Caco-2 (cell line): ENCODE measurements at regions not wholly inside any gene's neighbourhood (a gene's known extent, or its start where the extent isn't known, plus 50 kb on each side); places are given as distances from the start of the nearest gene placed in this dataset.
"Not testable (repeated sequence)": the region's sequence is repeated elsewhere in the genome, so short reads cannot be mapped to it uniquely, and the experiment has no call there.

Experiments
- BruUV-seq: library from RNA; stranded (reverse); fragments of 400-500 nt; replicated peaks from 2 replicates; lab custom pipeline; 2021; lab: Mats Ljungman, UMichigan
- CTCF ChIA-PET: fragments of 300-600 bp; sonication (Branson Sonifier 250); formaldehyde crosslinking; loops from one replicate; lab custom pipeline; 2022; ENCODE audit warnings: antibody characterized with exemption; lab: Charles Lee
- POLR2A ChIA-PET: fragments of 300-600 bp; sonication (Branson Sonifier 250); formaldehyde crosslinking; loops from one replicate; lab custom pipeline; 2022; ENCODE audit warnings: antibody characterized with exemption; lab: Charles Lee
- DNase-seq, 2 experiments: peaks; one replicate each; pipeline versions ENCODE4 v3.0.0 to v3.0.0-alpha.2; 2020 to 2022
- H3K27me3 ChIP-seq: replicated peaks from 2 replicates; pipeline ENCODE4 v1.6.0; 2011; ENCODE audit warnings: low read length; ENCODE audit not compliant: control insufficient read depth, insufficient read depth
- H3K36me3 ChIP-seq: 2 replicates; pipeline ENCODE4 v1.5.1; 2011; ENCODE audit warnings: low read length; ENCODE audit not compliant: control insufficient read depth, insufficient read depth
- H3K4me1 ChIP-seq: fragments of 250-450 bp; sonication (Bioruptor Pico); 2 replicates; pipeline ENCODE4 v1.5.1; 2020; ENCODE audit warnings: mild to moderate bottlenecking
- H3K4me3 ChIP-seq: 2 replicates; pipeline ENCODE4 v1.5.1; 2011; ENCODE audit warnings: low read depth, mild to moderate bottlenecking, control low read depth, low read length
- H3K9me3 ChIP-seq: fragments of 250-450 bp; sonication (Bioruptor Pico); 2 replicates; pipeline ENCODE4 v1.5.1; 2020; ENCODE audit warnings: mild to moderate bottlenecking, moderate library complexity
- H3K27ac Mint-ChIP-seq: one replicate; pipeline ENCODE4 v1.8.0; 2022; ENCODE audit warnings: mixed read lengths; ENCODE audit not compliant: unreplicated experiment
- H3K27me3 Mint-ChIP-seq: one replicate; pipeline ENCODE4 v1.8.0; 2022; ENCODE audit warnings: mixed read lengths; ENCODE audit not compliant: insufficient read depth, unreplicated experiment
- H3K36me3 Mint-ChIP-seq: one replicate; pipeline ENCODE4 v1.8.0; 2022; ENCODE audit warnings: mild to moderate bottlenecking, mixed read lengths; ENCODE audit not compliant: insufficient read depth, unreplicated experiment
- H3K4me1 Mint-ChIP-seq: one replicate; pipeline ENCODE4 v1.8.0; 2022; ENCODE audit warnings: low read depth, mixed read lengths; ENCODE audit not compliant: unreplicated experiment
- H3K4me3 Mint-ChIP-seq: one replicate; pipeline ENCODE4 v1.8.0; 2022; ENCODE audit warnings: mild to moderate bottlenecking, moderate library complexity, mixed read lengths; ENCODE audit not compliant: unreplicated experiment
- H3K9me3 Mint-ChIP-seq: one replicate; pipeline ENCODE4 v1.8.0; 2022; ENCODE audit warnings: mixed read lengths; ENCODE audit not compliant: unreplicated experiment
- CTCF ChIP-seq, 2 experiments: fragments of 200-600 bp in 1 of 2; IDR thresholded peaks; 1 replicate in 1 of 2; 2 replicates in 1 of 2; pipeline versions ENCODE4 v1.5.1 to v1.8.0; 2011 to 2022; ENCODE audit warnings: antibody characterized with exemption in 1 of 2, control low read depth in 1 of 2, inconsistent platforms in 1 of 2, low read depth in 1 of 2, low read length in 1 of 2, mild to moderate bottlenecking in 1 of 2, moderate library complexity in 1 of 2; ENCODE audit not compliant: insufficient read depth in 1 of 2, severe bottlenecking in 1 of 2, unreplicated experiment in 1 of 2
- intact Hi-C: fragments of 100-400 bp; cut with micrococcal nuclease; formaldehyde crosslinking; loops from one replicate; pipeline ENCODE4 v1.10.0; 2022; ENCODE audit not compliant: unreplicated experiment

- peaks cover 3% of the 10 kb centered on the region for H3K27me3 Mint-ChIP-seq
- intact Hi-C loops: no loop called here
- H3K27me3 ChIP-seq: no peaks in the 10 kb centered on the region
- H3K9me3 ChIP-seq: no peaks in the 10 kb centered on the region
- ChIA-PET CTCF (no interaction called here), POLR2A (no interaction called here)
- H3K4me3 ChIP-seq: no peak overlapping the region
- no peaks in the 10 kb centered on the region for H3K36me3 Mint-ChIP-seq
- H3K9me3 Mint-ChIP-seq: no peaks in the 10 kb centered on the region
- H3K36me3 ChIP-seq: no peaks in the 10 kb centered on the region
- H3K4me1 ChIP-seq: no peaks in the 10 kb centered on the region
- DNase-seq: no peak
- H3K4me3 Mint-ChIP-seq: no peak overlapping the region
- no peak overlapping the region for H3K27ac Mint-ChIP-seq
- TF ChIP-seq CTCF (IDR thresholded peaks at IDR 0.05; ENCODE audit: insufficient read depth in 1 of 2, low read depth in 1 of 2, low read length in 1 of 2, severe bottlenecking in 1 of 2, unreplicated experiment in 1 of 2): no peak
- no peaks in the 10 kb centered on the region for H3K4me1 Mint-ChIP-seq
- BruUV-seq: no TSS peak
Observed at GRCh38 chr6:55082021-55082420, 92.3 kb upstream of the HCRTR2 start.

- H3K4me1 ChIP-seq, intact Hi-C loops, H3K36me3 ChIP-seq, DNase-seq, BruUV-seq, H3K27me3 Mint-ChIP-seq, POLR2A ChIA-PET, H3K27ac Mint-ChIP-seq, H3K27me3 ChIP-seq, H3K4me3 ChIP-seq, H3K9me3 ChIP-seq, H3K4me3 Mint-ChIP-seq, H3K4me1 Mint-ChIP-seq, CTCF ChIA-PET, H3K36me3 Mint-ChIP-seq: not testable (repeated sequence)
- peaks cover 11% of the 10 kb centered on the region for H3K9me3 Mint-ChIP-seq
Observed at GRCh38 chr6:55088011-55088410, 86.3 kb upstream of the HCRTR2 start.

GRCh38 chr6:55088902-55089301 lies 85.4 kb upstream of the HCRTR2 start:
- Mint-ChIP-seq H3K27ac (no peak overlapping the region), H3K36me3 (no peaks in the 10 kb centered on the region), H3K4me1 (no peaks in the 10 kb centered on the region), H3K9me3 (peaks cover 11% of the 10 kb centered on the region), H3K4me3 (no peak overlapping the region), H3K27me3 (peaks cover 2% of the 10 kb centered on the region)
- Histone ChIP-seq H3K4me3 (no peak overlapping the region), H3K36me3 (no peaks in the 10 kb centered on the region), H3K9me3 (no peaks in the 10 kb centered on the region), H3K4me1 (no peaks in the 10 kb centered on the region), H3K27me3 (no peaks in the 10 kb centered on the region)
- no TSS peak for BruUV-seq
- DNase-seq: no peak
- CTCF ChIA-PET: no interaction called here
- POLR2A ChIA-PET: no interaction called here
- no peak for TF ChIP-seq CTCF (IDR thresholded peaks at IDR 0.05; ENCODE audit: insufficient read depth in 1 of 2, low read depth in 1 of 2, low read length in 1 of 2, severe bottlenecking in 1 of 2, unreplicated experiment in 1 of 2)
- intact Hi-C loops: no loop called here

GRCh38 chr6:55089325-55089724 lies 85.0 kb upstream of the HCRTR2 start:
- BruUV-seq: no TSS peak
- CTCF ChIA-PET: no interaction called here
- peaks cover 2% of the 10 kb centered on the region for H3K27me3 Mint-ChIP-seq

More at GRCh38 chr6:55089325-55089724, 85.0 kb upstream of the HCRTR2 start:
- H3K27me3 ChIP-seq: no peaks in the 10 kb centered on the region
- no peaks in the 10 kb centered on the region for H3K36me3 Mint-ChIP-seq
- H3K36me3 ChIP-seq: no peaks in the 10 kb centered on the region
- H3K4me3 ChIP-seq: no peak overlapping the region
- no peaks in the 10 kb centered on the region for H3K9me3 ChIP-seq
- intact Hi-C loops: no loop called here
- POLR2A ChIA-PET: no interaction called here
- no peak overlapping the region for H3K4me3 Mint-ChIP-seq
- DNase-seq: no peak
- no peak for TF ChIP-seq CTCF (IDR thresholded peaks at IDR 0.05; ENCODE audit: insufficient read depth in 1 of 2, low read depth in 1 of 2, low read length in 1 of 2, severe bottlenecking in 1 of 2, unreplicated experiment in 1 of 2)
- H3K4me1 Mint-ChIP-seq: no peaks in the 10 kb centered on the region
- H3K9me3 Mint-ChIP-seq: peaks cover 11% of the 10 kb centered on the region
- no peak overlapping the region for H3K27ac Mint-ChIP-seq
- H3K4me1 ChIP-seq: no peaks in the 10 kb centered on the region
